Endothelial cell of umbilical vein (primary cell): ENCODE measurements at regions not wholly inside any gene's neighbourhood (a gene's known extent, or its start where the extent isn't known, plus 50 kb on each side); places are given as distances from the start of the nearest gene placed in this dataset.

Experiments
- BruUV-seq: library from RNA; stranded (reverse); fragments of 400-500 nt; replicated peaks from 2 replicates; lab custom pipeline; 2021; lab: Mats Ljungman, UMichigan
- CTCF ChIA-PET: fragments of 300-600, 350-600 bp; sonication (Branson Sonifier 250); formaldehyde crosslinking; loops from one replicate; lab custom pipeline; 2021; ENCODE audit warnings: antibody characterized with exemption, inconsistent platforms; lab: Charles Lee
- POLR2A ChIA-PET: fragments of 300-600, 350-600 bp; sonication (Branson Sonifier 250); formaldehyde crosslinking; loops from one replicate; lab custom pipeline; 2021; ENCODE audit warnings: antibody characterized with exemption, inconsistent platforms; lab: Charles Lee
- DNase-seq: peaks from one replicate; pipeline ENCODE4 v3.0.0-alpha.2; 2011; ENCODE audit warnings: low read depth, low spot score
- FAIRE-seq: peaks from 2 replicates; lab custom pipeline; 2011; peaks lifted over from hg19 to GRCh38; lab: Jason Lieb, UNC
- H2AFZ ChIP-seq: 2 replicates; pipeline ENCODE4 v1.6.0; 2012; ENCODE audit warnings: low read depth, low read length, control low read depth, inconsistent platforms
- H3K27ac ChIP-seq: 2 replicates; pipeline ENCODE4 v1.5.1; 2011; ENCODE audit warnings: low read depth, mild to moderate bottlenecking, control low read depth, low read length, moderate library complexity; ENCODE audit not compliant: insufficient read depth
- H3K27me3 ChIP-seq, 2 experiments: 2 replicates each; pipeline versions ENCODE4 v1.6.0 to v1.6.1; 2011; ENCODE audit warnings: low read length in 2 of 2, mixed read lengths in 1 of 2; ENCODE audit not compliant: control insufficient read depth in 2 of 2, insufficient read depth in 2 of 2
- H3K36me3 ChIP-seq, 2 experiments: 2 replicates in 1 of 2; 3 replicates in 1 of 2; pipeline ENCODE4 v1.5.1; 2011; ENCODE audit warnings: low read length in 2 of 2, mild to moderate bottlenecking in 1 of 2, moderate library complexity in 1 of 2; ENCODE audit not compliant: control insufficient read depth in 2 of 2, insufficient read depth in 2 of 2; ENCODE audit errors: extremely low read depth in 1 of 2
- H3K4me1 ChIP-seq: 3 replicates; pipeline ENCODE4 v1.5.1; 2011; ENCODE audit warnings: mild to moderate bottlenecking, low read length; ENCODE audit not compliant: control insufficient read depth, insufficient read depth; ENCODE audit errors: extremely low read depth
- H3K4me2 ChIP-seq: 2 replicates; pipeline ENCODE4 v1.6.1; 2011; ENCODE audit warnings: low read length, control low read depth, mixed read lengths; ENCODE audit not compliant: insufficient read depth
- H3K4me3 ChIP-seq, 3 experiments: fragments of 200-600 bp in 1 of 3; sonication (generic), shearing (Covaris generic) in 1 of 3; replicated peaks in 1 of 3; 2 replicates each; pipeline ENCODE4 v1.5.1; 2011 to 2016; ENCODE audit warnings: control low read depth in 3 of 3, low read length in 3 of 3, mild to moderate bottlenecking in 2 of 3, inconsistent platforms in 1 of 3, low read depth in 1 of 3, moderate library complexity in 1 of 3; ENCODE audit not compliant: insufficient read depth in 1 of 3
- H3K79me2 ChIP-seq: 2 replicates; pipeline ENCODE4 v1.6.0; 2012; ENCODE audit warnings: low read length, inconsistent platforms; ENCODE audit not compliant: control insufficient read depth, insufficient read depth
- H3K9ac ChIP-seq: replicated peaks from 2 replicates; pipeline ENCODE3; 2011; ENCODE audit warnings: low read length, control low read depth; ENCODE audit not compliant: insufficient read depth; ENCODE audit errors: extremely low read depth
- H3K9me1 ChIP-seq: replicated peaks from 3 replicates; pipeline ENCODE4 v1.6.0; 2011; ENCODE audit warnings: mild to moderate bottlenecking, low read length; ENCODE audit not compliant: control insufficient read depth, insufficient read depth; ENCODE audit errors: extremely low read depth
- H3K9me3 ChIP-seq: replicated peaks from 2 replicates; pipeline ENCODE4 v1.5.1; 2012; ENCODE audit warnings: low read length, inconsistent platforms; ENCODE audit not compliant: control insufficient read depth, insufficient read depth
- H4K20me1 ChIP-seq: replicated peaks from 2 replicates; pipeline ENCODE3; 2011; ENCODE audit warnings: mild to moderate bottlenecking, low read length; ENCODE audit not compliant: control insufficient read depth, insufficient read depth; ENCODE audit errors: extremely low read depth
- EZH2 ChIP-seq: IDR thresholded peaks from 2 replicates; pipeline ENCODE4 v1.6.1; 2012; ENCODE audit warnings: borderline replicate concordance, low read depth, mild to moderate bottlenecking, moderate library complexity, low read length, inconsistent platforms; ENCODE audit not compliant: severe bottlenecking
- FOS ChIP-seq: IDR thresholded peaks from 2 replicates; pipeline ENCODE4 v1.6.1; 2011; ENCODE audit warnings: mild to moderate bottlenecking, low read length, moderate library complexity, borderline replicate concordance; ENCODE audit not compliant: insufficient read depth
- GATA2 ChIP-seq: IDR thresholded peaks from 2 replicates; pipeline ENCODE4 v1.7.0; 2011; ENCODE audit warnings: low read depth, mild to moderate bottlenecking, moderate library complexity, mixed read lengths, low read length; ENCODE audit not compliant: insufficient read length, insufficient read depth
- JUN ChIP-seq: IDR thresholded peaks from 2 replicates; pipeline ENCODE4 v1.6.1; 2011; ENCODE audit warnings: borderline replicate concordance, low read depth; ENCODE audit not compliant: insufficient read length, insufficient read depth
- MYC ChIP-seq: IDR thresholded peaks from one replicate; pipeline ENCODE4 v1.6.1; 2011; ENCODE audit warnings: mild to moderate bottlenecking, low read depth, low read length
- POLR2A ChIP-seq: IDR thresholded peaks from 2 replicates; pipeline ENCODE4 v1.6.1; 2012; ENCODE audit warnings: low read depth, mild to moderate bottlenecking, control low read depth, low read length
- POLR2AphosphoS5 ChIP-seq: IDR thresholded peaks from 2 replicates; pipeline ENCODE4 v1.6.1; 2012; ENCODE audit warnings: low read depth, mild to moderate bottlenecking, control low read depth, low read length, moderate library complexity; ENCODE audit not compliant: insufficient read depth
- dilution Hi-C: fragments of 300-500 bp; cut with MboI; formaldehyde crosslinking; loops from one replicate; pipeline ENCODE4 v1.15.0; 2019; ENCODE audit warnings: low sequenced_read_pairs; ENCODE audit not compliant: extremely low pct_ligation_motif_present
- intact Hi-C: fragments of 100-400 bp; cut with micrococcal nuclease; formaldehyde crosslinking; loops from one replicate; pipeline ENCODE4 v1.10.0; 2022
- TF ChIP-seq, protein P1 (sequence below), 2 donors: IDR thresholded peaks; 1 replicate in 1 of 2; 2 replicates in 1 of 2; pipeline ENCODE4 v1.5.1; 2011; ENCODE audit warnings: low read length in 2 of 2, mild to moderate bottlenecking in 2 of 2, moderate library complexity in 2 of 2, control low read depth in 1 of 2, inconsistent platforms in 1 of 2, low read depth in 1 of 2; ENCODE audit not compliant: insufficient read depth in 1 of 2; ENCODE audit errors: extremely low read depth in 1 of 2
- TF ChIP-seq, protein P2 (sequence below): IDR thresholded peaks from 2 replicates; pipeline ENCODE4 v1.6.1; 2011; ENCODE audit not compliant: insufficient read depth, insufficient read length

DNA sequence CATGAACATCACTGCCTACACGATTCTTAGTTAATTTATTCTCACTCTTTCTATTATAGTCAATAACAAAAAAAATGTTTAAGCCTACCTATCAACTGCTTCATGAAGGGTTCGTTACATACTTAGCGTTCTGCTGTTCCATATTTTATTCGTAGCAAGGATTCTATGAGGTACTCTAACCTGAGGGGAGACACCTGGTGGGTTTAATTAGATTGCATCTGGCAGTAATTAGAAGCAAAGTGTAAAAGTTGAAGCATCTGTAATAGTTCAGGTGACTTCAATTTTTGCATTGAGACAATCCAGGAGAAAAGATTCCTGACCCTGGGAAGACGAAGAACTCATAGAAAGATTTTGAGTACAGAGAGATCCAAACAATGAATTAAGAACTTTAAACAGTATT is 1655.8 kb upstream of the TENM3 start:
- no peak overlapping the region for H3K4me3 ChIP-seq
- DNase-seq (no peak), FAIRE-seq (no peak)
- POLR2A ChIA-PET = no interaction called here
- TF ChIP-seq JUN = no peak
- TF ChIP-seq GATA2 = no peak
- TF ChIP-seq POLR2AphosphoS5 = no peak
- no peak for TF ChIP-seq FOS
- TF ChIP-seq MYC = no peak
- TF ChIP-seq POLR2A = no peak
- TF ChIP-seq, protein P1, sequence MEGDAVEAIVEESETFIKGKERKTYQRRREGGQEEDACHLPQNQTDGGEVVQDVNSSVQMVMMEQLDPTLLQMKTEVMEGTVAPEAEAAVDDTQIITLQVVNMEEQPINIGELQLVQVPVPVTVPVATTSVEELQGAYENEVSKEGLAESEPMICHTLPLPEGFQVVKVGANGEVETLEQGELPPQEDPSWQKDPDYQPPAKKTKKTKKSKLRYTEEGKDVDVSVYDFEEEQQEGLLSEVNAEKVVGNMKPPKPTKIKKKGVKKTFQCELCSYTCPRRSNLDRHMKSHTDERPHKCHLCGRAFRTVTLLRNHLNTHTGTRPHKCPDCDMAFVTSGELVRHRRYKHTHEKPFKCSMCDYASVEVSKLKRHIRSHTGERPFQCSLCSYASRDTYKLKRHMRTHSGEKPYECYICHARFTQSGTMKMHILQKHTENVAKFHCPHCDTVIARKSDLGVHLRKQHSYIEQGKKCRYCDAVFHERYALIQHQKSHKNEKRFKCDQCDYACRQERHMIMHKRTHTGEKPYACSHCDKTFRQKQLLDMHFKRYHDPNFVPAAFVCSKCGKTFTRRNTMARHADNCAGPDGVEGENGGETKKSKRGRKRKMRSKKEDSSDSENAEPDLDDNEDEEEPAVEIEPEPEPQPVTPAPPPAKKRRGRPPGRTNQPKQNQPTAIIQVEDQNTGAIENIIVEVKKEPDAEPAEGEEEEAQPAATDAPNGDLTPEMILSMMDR (IDR thresholded peaks at IDR 0.05; ENCODE audit: extremely low read depth in 1 of 2, insufficient read depth in 1 of 2, low read depth in 1 of 2, low read length in 2 of 2) = no peak
- no peak for TF ChIP-seq EZH2
- TF ChIP-seq, protein P2, sequence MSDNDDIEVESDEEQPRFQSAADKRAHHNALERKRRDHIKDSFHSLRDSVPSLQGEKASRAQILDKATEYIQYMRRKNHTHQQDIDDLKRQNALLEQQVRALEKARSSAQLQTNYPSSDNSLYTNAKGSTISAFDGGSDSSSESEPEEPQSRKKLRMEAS = no peak
- no peak overlapping the region for H2AFZ ChIP-seq
- no peaks in the 10 kb centered on the region for H3K36me3 ChIP-seq
- no peaks in the 10 kb centered on the region for H3K9me1 ChIP-seq
- H3K27me3 ChIP-seq = no peaks in the 10 kb centered on the region
- no peaks in the 10 kb centered on the region for H3K79me2 ChIP-seq
- H3K9me3 ChIP-seq = no peaks in the 10 kb centered on the region
- dilution Hi-C loops (no loop called here), intact Hi-C loops (no loop called here)
- no peaks in the 10 kb centered on the region for H3K4me1 ChIP-seq
- no peaks in the 10 kb centered on the region for H4K20me1 ChIP-seq
- CTCF ChIA-PET = no interaction called here
- no peak overlapping the region for H3K27ac ChIP-seq
- no TSS peak for BruUV-seq
- H3K9ac ChIP-seq = no peak overlapping the region
- no peak overlapping the region for H3K4me2 ChIP-seq
